ENCODE measurements at regions not wholly inside any gene's neighbourhood (a gene's known extent, or its start where the extent isn't known, plus 50 kb on each side); places are given as distances from the start of the nearest gene placed in this dataset.

DNA sequence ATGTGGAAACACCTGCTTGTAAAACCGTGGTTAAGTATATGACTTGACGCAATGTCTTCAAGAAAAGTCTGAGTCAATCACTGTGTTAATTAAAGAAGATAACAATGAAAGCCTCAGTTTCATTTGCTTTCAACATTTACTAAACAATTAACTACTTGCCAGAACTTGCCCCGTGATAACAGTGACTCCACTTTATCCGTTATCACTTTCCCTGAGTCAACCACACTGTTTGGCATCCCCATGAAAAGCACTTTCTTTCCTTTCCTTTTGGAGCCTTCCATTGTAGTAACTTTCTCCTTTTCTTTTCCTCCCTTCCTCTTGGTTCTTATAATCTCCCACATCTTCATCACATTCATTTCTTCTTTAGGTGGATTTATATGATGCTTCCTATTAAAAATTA, 435.1 kb upstream of the GOT2 start:
- TF ChIP-seq POLR2AphosphoS5 (IDR thresholded peaks at IDR 0.05) (no peak), POLR2A (IDR thresholded peaks at IDR 0.05) (no peak)
- TF ChIP-seq, protein P1, sequence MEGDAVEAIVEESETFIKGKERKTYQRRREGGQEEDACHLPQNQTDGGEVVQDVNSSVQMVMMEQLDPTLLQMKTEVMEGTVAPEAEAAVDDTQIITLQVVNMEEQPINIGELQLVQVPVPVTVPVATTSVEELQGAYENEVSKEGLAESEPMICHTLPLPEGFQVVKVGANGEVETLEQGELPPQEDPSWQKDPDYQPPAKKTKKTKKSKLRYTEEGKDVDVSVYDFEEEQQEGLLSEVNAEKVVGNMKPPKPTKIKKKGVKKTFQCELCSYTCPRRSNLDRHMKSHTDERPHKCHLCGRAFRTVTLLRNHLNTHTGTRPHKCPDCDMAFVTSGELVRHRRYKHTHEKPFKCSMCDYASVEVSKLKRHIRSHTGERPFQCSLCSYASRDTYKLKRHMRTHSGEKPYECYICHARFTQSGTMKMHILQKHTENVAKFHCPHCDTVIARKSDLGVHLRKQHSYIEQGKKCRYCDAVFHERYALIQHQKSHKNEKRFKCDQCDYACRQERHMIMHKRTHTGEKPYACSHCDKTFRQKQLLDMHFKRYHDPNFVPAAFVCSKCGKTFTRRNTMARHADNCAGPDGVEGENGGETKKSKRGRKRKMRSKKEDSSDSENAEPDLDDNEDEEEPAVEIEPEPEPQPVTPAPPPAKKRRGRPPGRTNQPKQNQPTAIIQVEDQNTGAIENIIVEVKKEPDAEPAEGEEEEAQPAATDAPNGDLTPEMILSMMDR (IDR thresholded peaks at IDR 0.05) = no peak
